ENCODE measurements at regions not wholly inside any gene's neighbourhood (a gene's known extent, or its start where the extent isn't known, plus 50 kb on each side); places are given as distances from the start of the nearest gene placed in this dataset.

GRCh38 chr16:87012954-87013938, 303.9 kb downstream of the C16orf95 start:
- WGBS, 2 experiments (ENCODE audit: insufficient coverage in 1 of 2, insufficient read length in 1 of 2) = 91 to 92% methylated on average over 29 to 37 of the region's 37 CpGs
- TF ChIP-seq CTCF (conservative IDR thresholded peaks at IDR 0.05) = no peak

GRCh38 chr16:87014112-87014511, 303.1 kb downstream of the C16orf95 start:
- Histone ChIP-seq H3K9me3 (ENCODE audit: control insufficient read depth, low read length) (no peaks in the 10 kb centered on the region), H3K9ac (ENCODE audit: extremely low read depth, low read length, poor library complexity, severe bottlenecking) (no peak overlapping the region), H3K27me3 (ENCODE audit: control insufficient read depth, insufficient read depth, low read length, poor library complexity, severe bottlenecking) (no peaks in the 10 kb centered on the region), H3K27ac (ENCODE audit: low read depth, low read length) (no peak overlapping the region), H3K36me3 (ENCODE audit: control insufficient read depth, insufficient read depth, low read length) (no peaks in the 10 kb centered on the region), H3K4me1 (ENCODE audit: control insufficient read depth, insufficient read depth, low read length) (no peaks in the 10 kb centered on the region), H3K4me3 (ENCODE audit: low read length) (no peak overlapping the region)
- Mint-ChIP-seq H3K27ac (no peak overlapping the region), H3K9me3 (peaks cover 2% of the 10 kb centered on the region), H3K4me1 (no peaks in the 10 kb centered on the region), H3K4me3 (no peak overlapping the region), H3K27me3 (ENCODE audit: insufficient read depth) (peaks cover 1% of the 10 kb centered on the region), H3K36me3 (ENCODE audit: low read depth) (no peaks in the 10 kb centered on the region)
- 93 to 97% methylated on average over 1 of the region's 1 CpG for WGBS, 2 experiments (ENCODE audit: insufficient coverage in 1 of 2, insufficient read length in 1 of 2)
- no peak for DNase-seq
- TF ChIP-seq CTCF (conservative IDR thresholded peaks at IDR 0.05) = no peak

More at GRCh38 chr16:87012954-87013938, 303.9 kb downstream of the C16orf95 start:
- Histone ChIP-seq H3K9me3 (ENCODE audit: control insufficient read depth, low read length) (no peaks in the 10 kb centered on the region), H3K27me3 (ENCODE audit: control insufficient read depth, insufficient read depth, low read length, poor library complexity, severe bottlenecking) (no peaks in the 10 kb centered on the region), H3K4me3 (ENCODE audit: low read length) (no peak overlapping the region), H3K4me1 (ENCODE audit: control insufficient read depth, insufficient read depth, low read length) (no peaks in the 10 kb centered on the region), H3K36me3 (ENCODE audit: control insufficient read depth, insufficient read depth, low read length) (no peaks in the 10 kb centered on the region), H3K27ac (ENCODE audit: low read depth, low read length) (peak overlapping the region; percentile 47), H3K9ac (ENCODE audit: extremely low read depth, low read length, poor library complexity, severe bottlenecking) (no peak overlapping the region)
- Mint-ChIP-seq H3K36me3 (ENCODE audit: low read depth) (no peaks in the 10 kb centered on the region), H3K9me3 (peaks cover 2% of the 10 kb centered on the region), H3K4me3 (no peak overlapping the region), H3K4me1 (no peaks in the 10 kb centered on the region), H3K27ac (no peak overlapping the region), H3K27me3 (ENCODE audit: insufficient read depth) (peaks cover 1% of the 10 kb centered on the region)
- DNase-seq = peak; percentile 60

- Mint-ChIP-seq H3K4me3 (no peak overlapping the region), H3K27ac (no peak overlapping the region), H3K36me3 (ENCODE audit: low read depth) (no peaks in the 10 kb centered on the region), H3K9me3 (peaks cover 2% of the 10 kb centered on the region), H3K27me3 (ENCODE audit: insufficient read depth) (peaks cover 1% of the 10 kb centered on the region), H3K4me1 (no peaks in the 10 kb centered on the region)
- DNase-seq = no peak
- Histone ChIP-seq H3K4me1 (ENCODE audit: control insufficient read depth, insufficient read depth, low read length) (no peaks in the 10 kb centered on the region), H3K27ac (ENCODE audit: low read depth, low read length) (no peak overlapping the region), H3K4me3 (ENCODE audit: low read length) (no peak overlapping the region), H3K36me3 (ENCODE audit: control insufficient read depth, insufficient read depth, low read length) (no peaks in the 10 kb centered on the region), H3K9ac (ENCODE audit: extremely low read depth, low read length, poor library complexity, severe bottlenecking) (no peak overlapping the region), H3K9me3 (ENCODE audit: control insufficient read depth, low read length) (no peaks in the 10 kb centered on the region), H3K27me3 (ENCODE audit: control insufficient read depth, insufficient read depth, low read length, poor library complexity, severe bottlenecking) (no peaks in the 10 kb centered on the region)
- WGBS, 2 experiments (ENCODE audit: insufficient coverage in 1 of 2, insufficient read length in 1 of 2) = 88 to 96% methylated on average over 5 of the region's 5 CpGs
- TF ChIP-seq CTCF (conservative IDR thresholded peaks at IDR 0.05) = no peak
Observed at GRCh38 chr16:87015021-87015420, 302.2 kb downstream of the C16orf95 start.

All from endodermal cell (in vitro differentiated cells).